ENCODE measurements at regions not wholly inside any gene's neighbourhood (a gene's known extent, or its start where the extent isn't known, plus 50 kb on each side); places are given as distances from the start of the nearest gene placed in this dataset.

DNA sequence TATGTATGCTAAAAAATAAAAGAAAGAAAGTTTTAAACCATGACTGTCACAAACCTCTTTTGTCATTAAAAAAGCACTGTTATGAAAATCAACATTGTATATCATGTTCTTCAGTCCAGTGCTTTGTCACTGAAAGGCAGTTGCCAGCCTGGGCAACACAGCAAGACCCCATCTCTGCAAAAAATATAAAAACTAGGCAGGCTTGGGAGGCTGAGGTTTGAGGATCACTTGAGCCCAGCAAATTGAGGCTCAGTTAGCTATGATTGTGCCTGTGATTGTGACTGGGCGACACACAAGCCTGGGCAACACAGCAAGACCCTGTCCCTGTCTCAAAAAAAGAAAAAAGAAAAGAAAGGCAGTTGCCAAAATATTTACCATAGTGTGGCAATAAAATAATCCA lies 102.7 kb upstream of the NAP1L1 start:
- TF ChIP-seq EP300 (IDR thresholded peaks at IDR 0.05; ENCODE audit: borderline replicate concordance) (no peak), FOXM1 (IDR thresholded peaks at IDR 0.05; ENCODE audit: borderline replicate concordance, low read depth) (no peak), YY1 (IDR thresholded peaks at IDR 0.05; ENCODE audit: low read depth) (no peak), RAD21 (IDR thresholded peaks at IDR 0.05; ENCODE audit: low read depth) (no peak), EGR1 (IDR thresholded peaks at IDR 0.05) (no peak), CEBPB (IDR thresholded peaks at IDR 0.05) (no peak), TEAD4 (IDR thresholded peaks at IDR 0.05) (no peak)
- TF ChIP-seq, protein P1, sequence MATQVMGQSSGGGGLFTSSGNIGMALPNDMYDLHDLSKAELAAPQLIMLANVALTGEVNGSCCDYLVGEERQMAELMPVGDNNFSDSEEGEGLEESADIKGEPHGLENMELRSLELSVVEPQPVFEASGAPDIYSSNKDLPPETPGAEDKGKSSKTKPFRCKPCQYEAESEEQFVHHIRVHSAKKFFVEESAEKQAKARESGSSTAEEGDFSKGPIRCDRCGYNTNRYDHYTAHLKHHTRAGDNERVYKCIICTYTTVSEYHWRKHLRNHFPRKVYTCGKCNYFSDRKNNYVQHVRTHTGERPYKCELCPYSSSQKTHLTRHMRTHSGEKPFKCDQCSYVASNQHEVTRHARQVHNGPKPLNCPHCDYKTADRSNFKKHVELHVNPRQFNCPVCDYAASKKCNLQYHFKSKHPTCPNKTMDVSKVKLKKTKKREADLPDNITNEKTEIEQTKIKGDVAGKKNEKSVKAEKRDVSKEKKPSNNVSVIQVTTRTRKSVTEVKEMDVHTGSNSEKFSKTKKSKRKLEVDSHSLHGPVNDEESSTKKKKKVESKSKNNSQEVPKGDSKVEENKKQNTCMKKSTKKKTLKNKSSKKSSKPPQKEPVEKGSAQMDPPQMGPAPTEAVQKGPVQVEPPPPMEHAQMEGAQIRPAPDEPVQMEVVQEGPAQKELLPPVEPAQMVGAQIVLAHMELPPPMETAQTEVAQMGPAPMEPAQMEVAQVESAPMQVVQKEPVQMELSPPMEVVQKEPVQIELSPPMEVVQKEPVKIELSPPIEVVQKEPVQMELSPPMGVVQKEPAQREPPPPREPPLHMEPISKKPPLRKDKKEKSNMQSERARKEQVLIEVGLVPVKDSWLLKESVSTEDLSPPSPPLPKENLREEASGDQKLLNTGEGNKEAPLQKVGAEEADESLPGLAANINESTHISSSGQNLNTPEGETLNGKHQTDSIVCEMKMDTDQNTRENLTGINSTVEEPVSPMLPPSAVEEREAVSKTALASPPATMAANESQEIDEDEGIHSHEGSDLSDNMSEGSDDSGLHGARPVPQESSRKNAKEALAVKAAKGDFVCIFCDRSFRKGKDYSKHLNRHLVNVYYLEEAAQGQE (IDR thresholded peaks at IDR 0.05; ENCODE audit: low read depth) = no peak
